GM18858 (cell line): ENCODE measurements at regions not wholly inside any gene's neighbourhood (a gene's known extent, or its start where the extent isn't known, plus 50 kb on each side); places are given as distances from the start of the nearest gene placed in this dataset.

Experiments
- ATAC-seq: cut with Tn5 transposase; IDR thresholded peaks from one replicate; pipeline ENCODE4 v1.9.1; 2021; ENCODE audit not compliant: unreplicated experiment

DNA sequence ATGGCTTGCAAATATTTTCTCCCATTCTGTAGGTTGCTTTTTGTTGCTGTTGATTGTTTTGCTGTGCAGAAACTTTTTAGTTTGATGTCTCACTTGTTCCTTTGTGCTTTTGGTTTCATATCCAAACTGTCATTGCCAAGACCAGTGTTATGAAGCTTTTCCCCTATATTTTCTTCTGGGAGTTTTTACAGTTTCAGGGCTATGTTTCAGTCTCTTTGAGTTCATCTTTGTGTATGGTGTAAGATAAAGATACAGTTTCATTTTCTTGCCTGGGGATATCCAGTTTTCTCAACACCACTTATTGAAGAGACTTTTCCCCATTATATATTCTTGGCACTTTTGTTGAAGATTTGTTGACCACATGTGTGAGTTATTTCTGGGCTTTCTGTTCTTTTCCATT lies 139.9 kb downstream of the MRPL57 start:
- ATAC-seq: no peak

DNA sequence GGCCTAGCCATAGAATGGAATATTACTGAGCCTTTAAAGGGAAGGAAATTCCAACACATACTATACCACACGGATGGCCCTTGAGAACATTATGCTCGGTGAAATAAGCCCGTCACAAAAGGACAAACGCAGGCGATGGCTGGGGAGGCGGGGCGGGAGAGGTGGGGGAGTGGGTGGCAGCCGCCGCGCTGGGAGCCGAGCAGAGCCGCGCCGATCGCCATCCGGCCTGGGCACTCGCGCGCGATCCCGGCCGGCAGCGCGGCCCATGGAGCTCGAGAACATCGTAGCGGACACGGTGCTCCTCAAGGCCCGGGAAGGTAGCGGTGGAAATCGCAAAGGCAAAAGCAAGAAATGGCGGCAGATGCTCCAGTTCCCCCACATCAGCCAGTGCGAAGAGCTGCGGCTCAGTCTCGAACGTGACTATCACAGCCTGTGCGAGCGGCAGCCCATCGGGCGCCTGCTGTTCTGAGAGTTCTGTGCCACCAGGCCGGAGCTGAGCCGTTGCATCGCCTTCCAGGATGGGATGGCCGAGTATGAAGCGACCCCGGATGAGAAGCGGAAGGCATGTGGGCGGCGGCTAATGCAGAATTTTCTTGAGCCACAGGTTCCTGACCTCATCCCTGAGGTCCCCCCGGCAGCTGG lies 140.1 kb downstream of the ZDHHC20 start:
- no peak for ATAC-seq

DNA sequence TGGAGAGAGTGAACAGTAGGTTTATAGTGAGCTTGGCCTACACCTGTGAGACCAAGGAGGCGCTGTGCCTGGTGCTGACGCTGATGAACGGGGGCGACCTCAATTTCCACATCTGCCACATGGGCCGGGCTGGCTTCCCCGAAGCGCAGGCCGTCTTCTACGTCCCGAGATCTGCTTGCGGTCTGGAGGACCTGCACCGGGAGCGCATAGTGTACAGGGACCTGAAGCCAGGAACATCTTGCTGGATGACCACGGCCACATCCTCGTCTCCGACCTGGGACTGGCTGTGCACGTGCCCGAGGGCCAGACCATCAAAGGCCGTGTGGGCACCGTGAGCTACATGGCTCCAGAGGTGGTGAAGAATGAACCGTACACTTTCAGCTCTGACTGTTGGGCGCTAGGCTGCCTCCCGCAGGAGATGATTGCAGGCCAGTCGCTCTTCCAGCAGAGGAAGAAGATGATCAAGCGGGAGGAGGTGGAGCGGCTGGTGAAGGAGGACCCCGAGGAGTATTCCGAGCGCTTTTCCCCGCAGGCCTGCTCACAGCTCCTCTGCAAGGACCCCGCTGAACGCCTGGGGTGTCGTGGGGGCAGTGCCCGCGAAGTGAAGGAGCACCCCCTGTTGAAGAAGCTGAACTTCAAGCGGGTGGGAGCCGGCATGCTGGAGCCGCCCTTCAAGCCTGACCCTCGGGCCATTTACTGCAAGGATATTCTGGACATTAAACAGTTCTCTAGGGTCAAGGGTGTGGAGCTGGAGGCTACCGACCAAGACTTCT lies 139.0 kb downstream of the ZDHHC20 start:
- no peak for ATAC-seq

DNA sequence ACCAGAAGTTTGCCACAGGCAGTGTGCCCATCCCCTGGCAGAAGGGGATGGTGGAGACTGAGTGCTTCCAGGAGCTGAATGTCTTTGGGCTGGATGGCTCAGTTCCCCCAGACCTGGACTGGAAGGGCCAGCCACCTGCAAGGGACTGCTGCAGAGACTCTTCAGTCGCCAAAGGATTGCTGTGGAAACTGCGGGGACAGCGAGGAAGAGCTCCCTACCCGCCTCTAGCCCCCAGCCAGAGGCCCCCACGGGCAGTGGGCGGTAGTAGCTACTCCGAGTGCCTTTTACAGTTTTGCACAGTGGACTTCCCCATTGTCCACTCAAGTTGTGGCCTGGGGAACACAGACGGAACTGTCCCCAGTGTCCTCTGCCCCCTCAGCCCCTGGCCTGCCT lies 138.5 kb downstream of the ZDHHC20 start:
- ATAC-seq: no peak

DNA sequence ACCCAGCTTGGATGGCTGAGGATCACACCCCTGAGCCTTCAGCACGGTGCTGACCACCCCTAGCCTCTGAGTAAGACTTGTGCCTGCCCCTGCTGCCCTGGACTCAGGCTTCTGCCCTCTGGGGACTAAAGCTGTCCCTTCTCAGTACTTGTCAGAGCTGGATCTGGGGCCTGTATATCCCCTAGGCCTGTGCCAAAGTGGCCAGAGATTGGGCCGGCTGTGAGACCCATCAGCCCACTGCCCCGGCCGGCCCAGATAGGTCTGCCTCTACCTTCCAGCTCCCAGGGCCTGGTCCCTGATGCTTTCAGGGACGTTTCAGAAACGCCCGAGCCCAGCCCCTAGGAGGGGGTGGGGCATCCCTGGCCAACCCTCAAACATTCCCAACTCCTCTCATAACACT lies 137.8 kb downstream of the ZDHHC20 start:
- no peak for ATAC-seq

DNA sequence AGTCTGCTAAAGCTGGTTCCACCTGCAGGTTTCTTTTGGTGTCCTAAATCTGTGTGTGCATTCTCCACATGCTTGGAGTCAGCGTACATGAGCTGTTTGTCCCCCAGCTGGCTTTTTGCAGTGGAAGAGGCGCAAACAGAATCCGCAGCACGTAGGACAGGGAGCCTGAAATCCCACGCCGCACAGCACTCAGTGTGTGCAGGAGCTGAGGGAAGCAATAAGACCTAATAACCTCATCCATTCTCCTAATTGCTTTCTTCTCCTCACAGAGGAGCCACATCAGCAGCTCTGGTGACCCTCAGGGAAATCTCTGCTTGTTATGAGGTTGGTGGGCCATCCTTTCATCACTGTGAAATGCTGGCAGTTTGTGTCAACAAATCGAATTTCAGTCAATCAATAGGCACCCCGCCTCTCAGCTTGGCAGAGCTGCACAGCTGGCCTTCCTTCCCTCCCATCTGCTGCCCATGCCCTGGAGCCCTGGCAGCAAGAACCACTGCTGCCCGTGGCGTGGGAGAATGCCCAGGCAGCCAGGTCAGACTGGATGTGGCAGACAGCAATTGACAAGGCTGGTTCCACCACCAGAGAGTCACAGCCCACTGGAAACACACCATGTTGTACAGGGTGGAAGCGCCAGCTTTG lies 136.7 kb downstream of the ZDHHC20 start:
- ATAC-seq: no peak
